Esophagus squamous epithelium (tissue), 4 donors: ENCODE measurements at regions not wholly inside any gene's neighbourhood (a gene's known extent, or its start where the extent isn't known, plus 50 kb on each side); places are given as distances from the start of the nearest gene placed in this dataset.

ENCODE experiments used
- POLR2A ChIP-seq, 4 donors: fragments of 450-650 bp; IDR thresholded peaks; one replicate each; pipeline ENCODE4 v1.6.1; 2017; ENCODE audit warnings: antibody characterized with exemption in 4 of 4, mild to moderate bottlenecking in 4 of 4, moderate library complexity in 3 of 4
- TF ChIP-seq, protein P1 (sequence below), 6 experiments: fragments of 450-650 bp in 4 of 6; fragments of 200-600 bp in 2 of 6; sonication (generic) in 2 of 6; IDR thresholded peaks; one replicate each; pipeline ENCODE4 v1.5.1; 2016 to 2019; ENCODE audit warnings: antibody characterized with exemption in 6 of 6, mild to moderate bottlenecking in 4 of 6, moderate library complexity in 4 of 6

DNA sequence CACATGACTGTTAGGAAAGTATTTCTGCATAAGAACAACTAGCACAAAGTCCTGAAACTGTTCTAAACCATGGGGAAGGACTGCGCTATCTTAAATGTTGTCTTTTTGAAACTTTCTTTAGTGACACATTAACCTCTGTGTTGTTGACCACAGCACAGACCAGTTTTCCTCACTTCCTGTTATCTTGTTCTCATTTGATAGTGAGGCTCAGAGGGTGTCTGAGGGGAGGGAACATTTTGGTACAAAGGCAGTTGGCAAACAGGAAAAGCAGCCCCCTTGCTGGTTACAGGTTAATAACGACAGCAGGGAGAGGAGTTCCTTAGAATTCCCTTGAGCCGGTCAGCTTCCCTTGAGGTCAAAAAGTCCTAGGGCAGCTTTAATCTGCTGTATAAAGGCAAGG is 143.5 kb upstream of the BMP2 start:
- no peak for TF ChIP-seq POLR2A (IDR thresholded peaks at IDR 0.05)
- TF ChIP-seq, protein P1, sequence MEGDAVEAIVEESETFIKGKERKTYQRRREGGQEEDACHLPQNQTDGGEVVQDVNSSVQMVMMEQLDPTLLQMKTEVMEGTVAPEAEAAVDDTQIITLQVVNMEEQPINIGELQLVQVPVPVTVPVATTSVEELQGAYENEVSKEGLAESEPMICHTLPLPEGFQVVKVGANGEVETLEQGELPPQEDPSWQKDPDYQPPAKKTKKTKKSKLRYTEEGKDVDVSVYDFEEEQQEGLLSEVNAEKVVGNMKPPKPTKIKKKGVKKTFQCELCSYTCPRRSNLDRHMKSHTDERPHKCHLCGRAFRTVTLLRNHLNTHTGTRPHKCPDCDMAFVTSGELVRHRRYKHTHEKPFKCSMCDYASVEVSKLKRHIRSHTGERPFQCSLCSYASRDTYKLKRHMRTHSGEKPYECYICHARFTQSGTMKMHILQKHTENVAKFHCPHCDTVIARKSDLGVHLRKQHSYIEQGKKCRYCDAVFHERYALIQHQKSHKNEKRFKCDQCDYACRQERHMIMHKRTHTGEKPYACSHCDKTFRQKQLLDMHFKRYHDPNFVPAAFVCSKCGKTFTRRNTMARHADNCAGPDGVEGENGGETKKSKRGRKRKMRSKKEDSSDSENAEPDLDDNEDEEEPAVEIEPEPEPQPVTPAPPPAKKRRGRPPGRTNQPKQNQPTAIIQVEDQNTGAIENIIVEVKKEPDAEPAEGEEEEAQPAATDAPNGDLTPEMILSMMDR (IDR thresholded peaks at IDR 0.05): no peak
